ENCODE measurements at regions not wholly inside any gene's neighbourhood (a gene's known extent, or its start where the extent isn't known, plus 50 kb on each side); places are given as distances from the start of the nearest gene placed in this dataset.

DNA sequence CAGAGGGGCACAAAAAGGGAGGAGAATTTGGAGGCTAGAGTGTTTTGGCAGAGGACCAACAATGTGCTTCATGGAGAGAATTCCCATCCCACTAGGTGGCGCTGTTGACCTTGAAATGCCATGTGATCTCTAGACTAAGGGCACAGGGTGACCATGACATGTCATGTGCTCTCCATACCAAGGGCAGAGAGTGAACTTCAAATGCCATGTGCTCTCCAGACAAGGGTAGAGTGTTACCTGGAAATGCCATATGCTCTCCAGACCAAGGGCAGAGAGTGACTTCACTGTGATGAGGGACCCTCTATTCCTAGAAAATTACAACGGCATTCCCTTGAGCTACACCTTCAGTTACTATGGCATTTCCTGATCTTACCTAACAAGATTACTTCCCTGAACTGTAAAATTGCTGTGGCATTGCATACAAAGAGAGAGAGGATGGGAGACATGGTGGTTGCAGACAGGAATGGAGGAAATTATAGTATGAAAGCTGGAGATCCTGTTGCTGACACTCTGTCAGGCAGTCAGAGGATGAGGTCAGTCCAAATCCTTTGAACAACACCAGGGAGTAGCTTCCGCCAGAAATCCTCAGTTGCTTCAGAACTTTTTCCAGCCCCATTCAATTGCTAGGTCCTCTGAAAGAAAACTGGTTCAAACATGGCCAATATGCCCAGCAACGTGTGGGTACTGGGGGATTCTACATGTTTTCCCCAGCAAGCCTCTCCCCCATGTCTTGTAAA is 60.9 kb upstream of the ACSM6 start:
- TF ChIP-seq, protein P1, sequence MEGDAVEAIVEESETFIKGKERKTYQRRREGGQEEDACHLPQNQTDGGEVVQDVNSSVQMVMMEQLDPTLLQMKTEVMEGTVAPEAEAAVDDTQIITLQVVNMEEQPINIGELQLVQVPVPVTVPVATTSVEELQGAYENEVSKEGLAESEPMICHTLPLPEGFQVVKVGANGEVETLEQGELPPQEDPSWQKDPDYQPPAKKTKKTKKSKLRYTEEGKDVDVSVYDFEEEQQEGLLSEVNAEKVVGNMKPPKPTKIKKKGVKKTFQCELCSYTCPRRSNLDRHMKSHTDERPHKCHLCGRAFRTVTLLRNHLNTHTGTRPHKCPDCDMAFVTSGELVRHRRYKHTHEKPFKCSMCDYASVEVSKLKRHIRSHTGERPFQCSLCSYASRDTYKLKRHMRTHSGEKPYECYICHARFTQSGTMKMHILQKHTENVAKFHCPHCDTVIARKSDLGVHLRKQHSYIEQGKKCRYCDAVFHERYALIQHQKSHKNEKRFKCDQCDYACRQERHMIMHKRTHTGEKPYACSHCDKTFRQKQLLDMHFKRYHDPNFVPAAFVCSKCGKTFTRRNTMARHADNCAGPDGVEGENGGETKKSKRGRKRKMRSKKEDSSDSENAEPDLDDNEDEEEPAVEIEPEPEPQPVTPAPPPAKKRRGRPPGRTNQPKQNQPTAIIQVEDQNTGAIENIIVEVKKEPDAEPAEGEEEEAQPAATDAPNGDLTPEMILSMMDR (IDR thresholded peaks at IDR 0.05), result peak; percentile 61 to 67 (median 67)
- no peak for TF ChIP-seq POLR2A (IDR thresholded peaks at IDR 0.05)

All from testis (tissue), 2 donors.